Endothelial cell of umbilical vein (primary cell): ENCODE measurements at regions not wholly inside any gene's neighbourhood (a gene's known extent, or its start where the extent isn't known, plus 50 kb on each side); places are given as distances from the start of the nearest gene placed in this dataset.

ENCODE experiments used
- CTCF ChIP-seq, 2 donors: IDR thresholded peaks; 1 replicate in 1 of 2; 2 replicates in 1 of 2; pipeline ENCODE4 v1.5.1; 2011; ENCODE audit warnings: low read length in 2 of 2, mild to moderate bottlenecking in 2 of 2, moderate library complexity in 2 of 2, control low read depth in 1 of 2, inconsistent platforms in 1 of 2, low read depth in 1 of 2; ENCODE audit not compliant: insufficient read depth in 1 of 2; ENCODE audit errors: extremely low read depth in 1 of 2
- MAX ChIP-seq: IDR thresholded peaks from 2 replicates; pipeline ENCODE4 v1.6.1; 2011; ENCODE audit not compliant: insufficient read depth, insufficient read length
- POLR2A ChIP-seq: IDR thresholded peaks from 2 replicates; pipeline ENCODE4 v1.6.1; 2012; ENCODE audit warnings: low read depth, mild to moderate bottlenecking, control low read depth, low read length
- POLR2AphosphoS5 ChIP-seq: IDR thresholded peaks from 2 replicates; pipeline ENCODE4 v1.6.1; 2012; ENCODE audit warnings: low read depth, mild to moderate bottlenecking, control low read depth, low read length, moderate library complexity; ENCODE audit not compliant: insufficient read depth

- TF ChIP-seq CTCF (IDR thresholded peaks at IDR 0.05; ENCODE audit: extremely low read depth in 1 of 2, insufficient read depth in 1 of 2, low read depth in 1 of 2, low read length in 2 of 2) (no peak), POLR2A (no peak), MAX (no peak), POLR2AphosphoS5 (no peak)
These were observed 56.1 kb upstream of the DCC start for GRCh38 chr18:52283927-52284326.
